ENCODE measurements at regions not wholly inside any gene's neighbourhood (a gene's known extent, or its start where the extent isn't known, plus 50 kb on each side); places are given as distances from the start of the nearest gene placed in this dataset.

DNA sequence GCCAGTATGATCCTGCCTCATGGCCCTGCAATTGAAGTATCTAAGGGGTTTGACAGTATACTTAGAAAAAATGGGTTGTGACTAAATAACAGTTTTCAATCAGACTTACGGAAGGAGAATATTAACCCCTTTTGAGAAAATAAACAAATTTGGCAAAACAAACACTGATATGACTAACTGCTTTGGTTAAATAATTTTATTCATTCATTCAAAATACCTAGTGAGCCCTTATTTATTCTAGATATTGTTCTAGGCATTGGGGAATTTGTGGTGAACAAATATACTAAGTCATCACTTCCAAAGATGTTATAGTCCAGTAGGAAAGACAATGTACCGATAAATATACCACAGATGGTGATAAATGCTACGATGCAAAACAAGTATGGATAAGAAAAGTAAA is 358.7 kb downstream of the TGFB2 start:
- ChIA-PET CTCF (ENCODE audit: low intra/inter-chr PET ratio) (no interaction called here), POLR2A (no interaction called here)
- no peak for FAIRE-seq

DNA sequence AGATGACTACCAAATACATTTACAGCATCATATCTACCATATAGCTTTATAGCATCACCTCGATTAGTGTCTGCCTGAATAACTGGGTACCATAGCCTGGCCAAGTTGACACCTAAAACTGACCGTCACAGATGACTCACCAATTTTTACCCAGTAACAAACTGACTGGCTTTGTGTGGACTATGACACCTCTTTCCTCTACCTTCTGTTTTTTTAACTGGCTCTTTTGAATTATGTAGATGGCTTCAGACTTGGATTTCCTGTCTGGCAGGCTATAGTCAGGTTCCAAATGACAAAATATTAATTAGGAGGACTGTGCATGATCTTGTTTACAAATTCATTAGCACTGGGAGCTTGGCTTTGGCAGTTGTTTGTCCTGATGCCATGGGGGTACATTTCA is 360.3 kb downstream of the TGFB2 start:
- intact Hi-C loops (cut with micrococcal nuclease), result no loop called here
- 0% methylated on average over 2 of the region's 2 CpGs for WGBS (ENCODE audit: insufficient coverage, low coverage, missing lambda C conversion rate)
- no peak for FAIRE-seq
- Histone ChIP-seq H3K9ac (ENCODE audit: insufficient read depth in 1 of 2, low read depth in 2 of 2, low read length in 2 of 2) (no peak overlapping the region), H4K20me1 (replicated peaks; ENCODE audit: control insufficient read depth, insufficient read depth, low read length) (no peaks in the 10 kb centered on the region), H3K27me3 (ENCODE audit: control insufficient read depth in 2 of 2, insufficient read depth in 2 of 2, low read length in 2 of 2) (no peaks in the 10 kb centered on the region), H3K36me3 (ENCODE audit: control insufficient read depth, insufficient read depth, low read length) (no peaks in the 10 kb centered on the region), H3K79me2 (ENCODE audit: control insufficient read depth, insufficient read depth, low read length) (no peaks in the 10 kb centered on the region), H3K9me1 (ENCODE audit: control insufficient read depth, insufficient read depth, low read length) (no peaks in the 10 kb centered on the region), H3K4me3 (no peak overlapping the region), H3K27ac (ENCODE audit: extremely low read depth, low read depth, low read length) (no peak overlapping the region), H3K4me2 (ENCODE audit: insufficient read depth, low read length) (no peak overlapping the region), H3K9me3 (replicated peaks; ENCODE audit: control insufficient read depth, insufficient read depth, low read depth, low read length) (no peaks in the 10 kb centered on the region), H2AFZ (ENCODE audit: low read depth, low read length) (no peak overlapping the region), H3K4me1 (replicated peaks in 1 of 2; ENCODE audit: control insufficient read depth in 2 of 2, insufficient read depth in 2 of 2, low read length in 2 of 2) (no peaks in the 10 kb centered on the region)
- ChIA-PET POLR2A (no interaction called here), CTCF (ENCODE audit: low intra/inter-chr PET ratio) (no interaction called here)
- DNase-seq (ENCODE audit: extremely low read depth in 1 of 4, low spot score in 3 of 4), result no peak
- in situ Hi-C loops (cut with MboI), result no loop called here
- ATAC-seq, result no peak
- no TSS peak for BruUV-seq (replicated peaks)
- TF ChIP-seq SMC3 (conservative IDR thresholded peaks at IDR 0.05; ENCODE audit: insufficient read depth, low read depth, low read length) (no peak), GABPA (tag; conservative IDR thresholded peaks at IDR 0.05; ENCODE audit: low read depth) (no peak)

More for the DNA sequence above, 358.7 kb downstream of the TGFB2 start:
- no peaks in the 10 kb centered on the region for H4K20me1 ChIP-seq (replicated peaks; ENCODE audit: control insufficient read depth, insufficient read depth, low read length)
- ATAC-seq, result no peak
- H3K4me3 ChIP-seq, result no peak overlapping the region
- H3K9me3 ChIP-seq (replicated peaks; ENCODE audit: control insufficient read depth, insufficient read depth, low read depth, low read length), result no peaks in the 10 kb centered on the region
- DNase-seq (ENCODE audit: extremely low read depth in 1 of 4, low spot score in 3 of 4), result no peak
- H3K36me3 ChIP-seq (ENCODE audit: control insufficient read depth, insufficient read depth, low read length), result no peaks in the 10 kb centered on the region
- no peaks in the 10 kb centered on the region for H3K27me3 ChIP-seq (ENCODE audit: control insufficient read depth in 2 of 2, insufficient read depth in 2 of 2, low read length in 2 of 2)
- 0% methylated on average over 3 of the region's 3 CpGs for WGBS (ENCODE audit: insufficient coverage, low coverage, missing lambda C conversion rate)
- H3K79me2 ChIP-seq (ENCODE audit: control insufficient read depth, insufficient read depth, low read length), result no peaks in the 10 kb centered on the region
- in situ Hi-C loops (cut with MboI), result no loop called here
- intact Hi-C loops (cut with micrococcal nuclease), result no loop called here
- no peak overlapping the region for H2AFZ ChIP-seq (ENCODE audit: low read depth, low read length)
- H3K9ac ChIP-seq (ENCODE audit: insufficient read depth in 1 of 2, low read depth in 2 of 2, low read length in 2 of 2), result no peak overlapping the region
- H3K27ac ChIP-seq (ENCODE audit: extremely low read depth, low read depth, low read length), result no peak overlapping the region
- H3K9me1 ChIP-seq (ENCODE audit: control insufficient read depth, insufficient read depth, low read length), result no peaks in the 10 kb centered on the region
- BruUV-seq (replicated peaks), result no TSS peak
- TF ChIP-seq, protein P1, sequence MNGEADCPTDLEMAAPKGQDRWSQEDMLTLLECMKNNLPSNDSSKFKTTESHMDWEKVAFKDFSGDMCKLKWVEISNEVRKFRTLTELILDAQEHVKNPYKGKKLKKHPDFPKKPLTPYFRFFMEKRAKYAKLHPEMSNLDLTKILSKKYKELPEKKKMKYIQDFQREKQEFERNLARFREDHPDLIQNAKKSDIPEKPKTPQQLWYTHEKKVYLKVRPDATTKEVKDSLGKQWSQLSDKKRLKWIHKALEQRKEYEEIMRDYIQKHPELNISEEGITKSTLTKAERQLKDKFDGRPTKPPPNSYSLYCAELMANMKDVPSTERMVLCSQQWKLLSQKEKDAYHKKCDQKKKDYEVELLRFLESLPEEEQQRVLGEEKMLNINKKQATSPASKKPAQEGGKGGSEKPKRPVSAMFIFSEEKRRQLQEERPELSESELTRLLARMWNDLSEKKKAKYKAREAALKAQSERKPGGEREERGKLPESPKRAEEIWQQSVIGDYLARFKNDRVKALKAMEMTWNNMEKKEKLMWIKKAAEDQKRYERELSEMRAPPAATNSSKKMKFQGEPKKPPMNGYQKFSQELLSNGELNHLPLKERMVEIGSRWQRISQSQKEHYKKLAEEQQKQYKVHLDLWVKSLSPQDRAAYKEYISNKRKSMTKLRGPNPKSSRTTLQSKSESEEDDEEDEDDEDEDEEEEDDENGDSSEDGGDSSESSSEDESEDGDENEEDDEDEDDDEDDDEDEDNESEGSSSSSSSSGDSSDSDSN (IDR thresholded peaks at IDR 0.05; ENCODE audit: borderline replicate concordance in 1 of 2, low read depth in 2 of 2, low read length in 2 of 2), result no peak
- TF ChIP-seq MTA3 (IDR thresholded peaks at IDR 0.05; ENCODE audit: borderline replicate concordance) (no peak), ZNF785 (CRISPR knock-in tag; IDR thresholded peaks at IDR 0.05) (no peak), RHOXF2B (CRISPR knock-in tag; conservative IDR thresholded peaks at IDR 0.05) (no peak), ZNF384 (IDR thresholded peaks at IDR 0.05; ENCODE audit: low read depth, low read length) (no peak)
- H3K4me2 ChIP-seq (ENCODE audit: insufficient read depth, low read length), result no peak overlapping the region
- H3K4me1 ChIP-seq (replicated peaks in 1 of 2; ENCODE audit: control insufficient read depth in 2 of 2, insufficient read depth in 2 of 2, low read length in 2 of 2), result no peaks in the 10 kb centered on the region
